Smooth muscle cell (in vitro differentiated cells): ENCODE measurements at regions not wholly inside any gene's neighbourhood (a gene's known extent, or its start where the extent isn't known, plus 50 kb on each side); places are given as distances from the start of the nearest gene placed in this dataset.

Experiments
- DNase-seq: peaks from one replicate; lab custom pipeline; 2025; ENCODE audit not compliant: unreplicated experiment; lab: John Stamatoyannopoulos, UW
- H2AFZ ChIP-seq: fragments of 200-600 bp; sonication (generic); 2 replicates; pipeline ENCODE4 v1.6.0; 2016; ENCODE audit warnings: antibody characterized with exemption, low read depth, mild to moderate bottlenecking
- H3F3A ChIP-seq: fragments of 200-600 bp; sonication (generic); 2 replicates; pipeline ENCODE4 v1.6.0; 2017; ENCODE audit warnings: antibody characterized with exemption, low read depth
- H3K27ac ChIP-seq: fragments of 200-600 bp; sonication (generic); 2 replicates; pipeline ENCODE4 v1.5.1; 2016; ENCODE audit warnings: low read depth, mild to moderate bottlenecking
- H3K27me3 ChIP-seq: fragments of 200-600 bp; sonication (generic); 2 replicates; pipeline ENCODE4 v1.6.1; 2016; ENCODE audit warnings: low read depth, mild to moderate bottlenecking
- H3K36me3 ChIP-seq: fragments of 200-600 bp; sonication (generic); 2 replicates; pipeline ENCODE4 v1.5.1; 2016; ENCODE audit warnings: low read depth
- H3K4me1 ChIP-seq: fragments of 200-600 bp; sonication (generic); 2 replicates; pipeline ENCODE4 v1.5.1; 2016; ENCODE audit warnings: low read depth
- H3K4me2 ChIP-seq: fragments of 200-600 bp; sonication (generic); 2 replicates; pipeline ENCODE4 v1.6.0; 2016; ENCODE audit warnings: mild to moderate bottlenecking
- H3K4me3 ChIP-seq: fragments of 200-600 bp; sonication (generic); 2 replicates; pipeline ENCODE4 v1.5.1; 2016; ENCODE audit warnings: mild to moderate bottlenecking
- H3K79me2 ChIP-seq: fragments of 200-600 bp; sonication (generic); 2 replicates; pipeline ENCODE4 v1.6.0; 2016; ENCODE audit warnings: low read depth, mild to moderate bottlenecking
- H3K9ac ChIP-seq: fragments of 200-600 bp; sonication (generic); 2 replicates; pipeline ENCODE4 v1.6.0; 2016; ENCODE audit warnings: low read depth
- H3K9me3 ChIP-seq: fragments of 200-600 bp; sonication (generic); replicated peaks from 2 replicates; pipeline ENCODE4 v1.5.1; 2016; ENCODE audit warnings: low read depth
- H4K20me1 ChIP-seq: fragments of 200-600 bp; sonication (generic); 2 replicates; pipeline ENCODE4 v1.6.0; 2016; ENCODE audit warnings: low read depth
- WGBS: methylation state at CpG from one replicate; pipeline ENCODE4 v1.1.7; 2016; ENCODE audit warnings: low lambda C conversion rate; 5-methylcytosine and 5-hydroxymethylcytosine counted together
- TF ChIP-seq, protein P1 (sequence below): fragments of 200-600 bp; sonication (generic); IDR thresholded peaks from 2 replicates; pipeline ENCODE4 v1.5.1; 2017; ENCODE audit warnings: borderline replicate concordance, mild to moderate bottlenecking, antibody characterized with exemption; ENCODE audit not compliant: insufficient read depth, poor library complexity, severe bottlenecking

DNA sequence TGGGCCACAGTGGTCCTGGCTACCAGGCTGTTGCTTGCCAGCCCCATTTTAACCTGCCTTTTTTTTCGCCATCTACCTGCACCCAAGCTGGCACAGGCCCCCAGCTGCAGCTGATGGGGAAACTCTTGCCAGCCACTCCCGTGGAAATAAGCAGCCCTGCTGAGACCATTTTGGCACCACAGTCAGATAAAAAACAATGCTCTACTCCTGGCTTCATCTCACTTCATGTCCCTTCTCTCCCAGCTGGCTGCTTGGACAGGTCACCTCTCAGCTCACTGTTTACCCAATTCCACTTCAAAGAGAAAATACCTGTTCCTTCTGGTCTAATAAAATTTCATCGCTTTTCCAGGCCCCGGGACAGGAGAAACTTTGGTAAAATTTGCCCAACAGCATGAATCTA, 322.6 kb upstream of the SLC30A5 start:
- H2AFZ ChIP-seq, result no peak overlapping the region
- no peak for DNase-seq
- TF ChIP-seq, protein P1, sequence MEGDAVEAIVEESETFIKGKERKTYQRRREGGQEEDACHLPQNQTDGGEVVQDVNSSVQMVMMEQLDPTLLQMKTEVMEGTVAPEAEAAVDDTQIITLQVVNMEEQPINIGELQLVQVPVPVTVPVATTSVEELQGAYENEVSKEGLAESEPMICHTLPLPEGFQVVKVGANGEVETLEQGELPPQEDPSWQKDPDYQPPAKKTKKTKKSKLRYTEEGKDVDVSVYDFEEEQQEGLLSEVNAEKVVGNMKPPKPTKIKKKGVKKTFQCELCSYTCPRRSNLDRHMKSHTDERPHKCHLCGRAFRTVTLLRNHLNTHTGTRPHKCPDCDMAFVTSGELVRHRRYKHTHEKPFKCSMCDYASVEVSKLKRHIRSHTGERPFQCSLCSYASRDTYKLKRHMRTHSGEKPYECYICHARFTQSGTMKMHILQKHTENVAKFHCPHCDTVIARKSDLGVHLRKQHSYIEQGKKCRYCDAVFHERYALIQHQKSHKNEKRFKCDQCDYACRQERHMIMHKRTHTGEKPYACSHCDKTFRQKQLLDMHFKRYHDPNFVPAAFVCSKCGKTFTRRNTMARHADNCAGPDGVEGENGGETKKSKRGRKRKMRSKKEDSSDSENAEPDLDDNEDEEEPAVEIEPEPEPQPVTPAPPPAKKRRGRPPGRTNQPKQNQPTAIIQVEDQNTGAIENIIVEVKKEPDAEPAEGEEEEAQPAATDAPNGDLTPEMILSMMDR, result no peak
- no peak overlapping the region for H3K4me3 ChIP-seq
- H3K9me3 ChIP-seq, result no peaks in the 10 kb centered on the region
- no peaks in the 10 kb centered on the region for H3F3A ChIP-seq
- no peaks in the 10 kb centered on the region for H4K20me1 ChIP-seq
- H3K79me2 ChIP-seq, result no peaks in the 10 kb centered on the region
- no peaks in the 10 kb centered on the region for H3K36me3 ChIP-seq
- 91% methylated on average over 4 of the region's 4 CpGs for WGBS
- no peak overlapping the region for H3K9ac ChIP-seq
- H3K4me2 ChIP-seq, result no peak overlapping the region
- H3K4me1 ChIP-seq, result peaks cover 6% of the 10 kb centered on the region
- H3K27ac ChIP-seq, result no peak overlapping the region
- no peaks in the 10 kb centered on the region for H3K27me3 ChIP-seq

GRCh38 chr5:68771732-68772131, 322.1 kb upstream of the SLC30A5 start:
- Histone ChIP-seq H3K27me3 (no peaks in the 10 kb centered on the region), H3K9me3 (no peaks in the 10 kb centered on the region), H3K4me2 (no peak overlapping the region), H2AFZ (peak overlapping the region; percentile 48), H3K36me3 (no peaks in the 10 kb centered on the region), H3K9ac (no peak overlapping the region), H3K27ac (no peak overlapping the region), H4K20me1 (no peaks in the 10 kb centered on the region), H3K4me1 (peaks cover 6% of the 10 kb centered on the region), H3K79me2 (no peaks in the 10 kb centered on the region), H3K4me3 (no peak overlapping the region), H3F3A (no peaks in the 10 kb centered on the region)
- 44% methylated on average over 3 of the region's 3 CpGs for WGBS
- TF ChIP-seq, protein P1, result no peak
- no peak for DNase-seq

DNA sequence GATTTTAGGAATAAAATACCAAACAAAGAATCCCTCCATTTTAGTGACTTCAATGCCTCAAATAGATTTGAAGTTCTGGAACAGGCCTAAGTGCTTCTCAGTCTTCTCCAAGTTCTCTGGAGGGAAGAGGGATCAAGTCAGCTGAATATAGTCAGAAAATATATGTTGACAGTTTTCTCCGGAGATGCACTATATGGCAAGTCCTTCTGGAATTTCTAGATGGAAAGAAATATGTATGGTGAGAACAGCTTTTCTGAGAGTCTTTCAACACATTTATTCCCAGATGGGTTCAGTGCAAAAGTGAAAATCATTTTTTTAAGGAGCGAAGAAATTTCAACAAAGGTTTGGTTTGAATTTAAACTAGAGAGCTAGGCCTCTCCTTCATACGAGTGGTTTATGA, 317.4 kb upstream of the SLC30A5 start:
- H2AFZ ChIP-seq, result no peak overlapping the region
- H3F3A ChIP-seq, result no peaks in the 10 kb centered on the region
- H3K9ac ChIP-seq, result no peak overlapping the region
- no peaks in the 10 kb centered on the region for H4K20me1 ChIP-seq
- H3K79me2 ChIP-seq, result no peaks in the 10 kb centered on the region
- no peak overlapping the region for H3K4me2 ChIP-seq
- H3K9me3 ChIP-seq, result no peaks in the 10 kb centered on the region
- H3K4me3 ChIP-seq, result no peak overlapping the region
- no peak overlapping the region for H3K27ac ChIP-seq
- no peak for DNase-seq
- 93% methylated on average over 3 of the region's 3 CpGs for WGBS
- TF ChIP-seq, protein P1, result no peak
- H3K36me3 ChIP-seq, result no peaks in the 10 kb centered on the region
- H3K4me1 ChIP-seq, result peaks cover 3% of the 10 kb centered on the region
- H3K27me3 ChIP-seq, result no peaks in the 10 kb centered on the region

- Histone ChIP-seq H4K20me1 (no peaks in the 10 kb centered on the region), H3F3A (no peaks in the 10 kb centered on the region), H3K4me2 (no peak overlapping the region), H3K27ac (no peak overlapping the region), H3K27me3 (no peaks in the 10 kb centered on the region), H2AFZ (no peak overlapping the region), H3K36me3 (no peaks in the 10 kb centered on the region), H3K4me3 (no peak overlapping the region), H3K4me1 (peaks cover 3% of the 10 kb centered on the region), H3K9me3 (no peaks in the 10 kb centered on the region), H3K79me2 (no peaks in the 10 kb centered on the region), H3K9ac (no peak overlapping the region)
- 72% methylated on average over 2 of the region's 2 CpGs for WGBS
- DNase-seq, result no peak
- TF ChIP-seq, protein P1, result no peak
Measured at GRCh38 chr5:68777135-68777534, 316.7 kb upstream of the SLC30A5 start.
